ENCODE measurements at regions not wholly inside any gene's neighbourhood (a gene's known extent, or its start where the extent isn't known, plus 50 kb on each side); places are given as distances from the start of the nearest gene placed in this dataset.

DNA sequence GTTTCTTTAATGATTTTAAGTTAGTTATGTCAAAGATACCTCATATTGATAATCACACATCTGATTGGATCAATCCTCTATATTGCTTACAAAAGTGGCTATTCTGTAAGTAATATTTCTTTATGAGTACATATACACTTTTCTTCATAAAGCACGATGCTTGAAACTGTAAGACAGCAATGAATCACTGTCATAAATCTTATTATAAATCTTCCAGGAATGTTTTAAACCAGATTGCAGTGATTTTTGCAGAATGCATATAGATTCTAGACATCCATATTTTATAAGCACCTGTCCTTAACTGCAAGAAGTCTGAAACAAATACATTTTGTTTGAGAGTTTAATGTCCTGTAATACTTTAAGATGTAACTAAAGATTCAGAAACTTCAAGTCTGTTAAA lies 367.0 kb upstream of the FANCL start:
- Histone ChIP-seq H3K9ac (ENCODE audit: low read depth, low read length) (no peak overlapping the region), H3K9me3 (ENCODE audit: insufficient read depth, low read length, severe bottlenecking) (no peaks in the 10 kb centered on the region), H3K27me3 (ENCODE audit: insufficient read depth, low read length, poor library complexity) (no peaks in the 10 kb centered on the region), H3K4me3 (ENCODE audit: low read depth in 1 of 2, low read length in 2 of 2) (no peak overlapping the region), H3K27ac (ENCODE audit: low read length) (no peak overlapping the region), H3K4me2 (ENCODE audit: insufficient read depth, low read length) (no peak overlapping the region), H2AFZ (ENCODE audit: low read depth, low read length) (no peak overlapping the region), H4K20me1 (ENCODE audit: insufficient read depth, low read length) (no peaks in the 10 kb centered on the region), H3K79me2 (ENCODE audit: insufficient read depth, low read length) (no peaks in the 10 kb centered on the region), H3K4me1 (ENCODE audit: insufficient read depth, low read length) (no peaks in the 10 kb centered on the region), H3K36me3 (ENCODE audit: insufficient read depth, low read length) (no peaks in the 10 kb centered on the region)
- DNase-seq (no peak), ATAC-seq (ENCODE audit: insufficient read depth, low read depth) (no peak)
- no peak for TF ChIP-seq EZH2 (IDR thresholded peaks at IDR 0.05; ENCODE audit: borderline replicate concordance, low read depth, low read length, severe bottlenecking)
- TF ChIP-seq, protein P1, sequence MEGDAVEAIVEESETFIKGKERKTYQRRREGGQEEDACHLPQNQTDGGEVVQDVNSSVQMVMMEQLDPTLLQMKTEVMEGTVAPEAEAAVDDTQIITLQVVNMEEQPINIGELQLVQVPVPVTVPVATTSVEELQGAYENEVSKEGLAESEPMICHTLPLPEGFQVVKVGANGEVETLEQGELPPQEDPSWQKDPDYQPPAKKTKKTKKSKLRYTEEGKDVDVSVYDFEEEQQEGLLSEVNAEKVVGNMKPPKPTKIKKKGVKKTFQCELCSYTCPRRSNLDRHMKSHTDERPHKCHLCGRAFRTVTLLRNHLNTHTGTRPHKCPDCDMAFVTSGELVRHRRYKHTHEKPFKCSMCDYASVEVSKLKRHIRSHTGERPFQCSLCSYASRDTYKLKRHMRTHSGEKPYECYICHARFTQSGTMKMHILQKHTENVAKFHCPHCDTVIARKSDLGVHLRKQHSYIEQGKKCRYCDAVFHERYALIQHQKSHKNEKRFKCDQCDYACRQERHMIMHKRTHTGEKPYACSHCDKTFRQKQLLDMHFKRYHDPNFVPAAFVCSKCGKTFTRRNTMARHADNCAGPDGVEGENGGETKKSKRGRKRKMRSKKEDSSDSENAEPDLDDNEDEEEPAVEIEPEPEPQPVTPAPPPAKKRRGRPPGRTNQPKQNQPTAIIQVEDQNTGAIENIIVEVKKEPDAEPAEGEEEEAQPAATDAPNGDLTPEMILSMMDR (IDR thresholded peaks at IDR 0.05; ENCODE audit: borderline replicate concordance, extremely low read depth, low read length, poor library complexity, severe bottlenecking), result no peak

DNA sequence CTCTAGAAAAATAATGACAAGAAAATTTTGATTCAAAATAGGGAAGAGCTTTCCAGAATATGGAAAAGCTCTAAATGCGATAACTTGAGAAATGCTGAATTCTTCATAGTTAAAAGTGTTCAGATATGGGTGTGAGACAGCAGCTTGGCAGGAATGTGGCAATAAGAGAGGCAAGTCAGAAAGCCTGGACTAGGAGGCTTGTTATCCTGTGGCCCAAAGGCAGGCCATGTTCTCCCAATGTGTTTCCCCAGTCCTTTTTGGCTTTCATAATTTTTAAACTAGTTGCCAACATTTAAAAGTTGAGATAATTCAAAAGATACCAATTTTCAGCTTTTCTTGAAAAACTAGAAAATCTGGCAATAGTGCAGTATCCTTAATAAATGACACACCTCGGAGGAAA lies 366.3 kb upstream of the FANCL start:
- Histone ChIP-seq H3K9me3 (ENCODE audit: insufficient read depth, low read length, severe bottlenecking) (no peaks in the 10 kb centered on the region), H3K4me1 (ENCODE audit: insufficient read depth, low read length) (no peaks in the 10 kb centered on the region), H3K36me3 (ENCODE audit: insufficient read depth, low read length) (no peaks in the 10 kb centered on the region), H3K27me3 (ENCODE audit: insufficient read depth, low read length, poor library complexity) (no peaks in the 10 kb centered on the region), H3K4me2 (ENCODE audit: insufficient read depth, low read length) (no peak overlapping the region), H2AFZ (ENCODE audit: low read depth, low read length) (no peak overlapping the region), H3K9ac (ENCODE audit: low read depth, low read length) (no peak overlapping the region), H4K20me1 (ENCODE audit: insufficient read depth, low read length) (no peaks in the 10 kb centered on the region), H3K4me3 (ENCODE audit: low read depth in 1 of 2, low read length in 2 of 2) (no peak overlapping the region), H3K79me2 (ENCODE audit: insufficient read depth, low read length) (no peaks in the 10 kb centered on the region), H3K27ac (ENCODE audit: low read length) (no peak overlapping the region)
- ATAC-seq (ENCODE audit: insufficient read depth, low read depth), result no peak
- TF ChIP-seq EZH2 (IDR thresholded peaks at IDR 0.05; ENCODE audit: borderline replicate concordance, low read depth, low read length, severe bottlenecking), result no peak
- TF ChIP-seq, protein P1 (IDR thresholded peaks at IDR 0.05; ENCODE audit: borderline replicate concordance, extremely low read depth, low read length, poor library complexity, severe bottlenecking), result no peak
- DNase-seq, result no peak

DNA sequence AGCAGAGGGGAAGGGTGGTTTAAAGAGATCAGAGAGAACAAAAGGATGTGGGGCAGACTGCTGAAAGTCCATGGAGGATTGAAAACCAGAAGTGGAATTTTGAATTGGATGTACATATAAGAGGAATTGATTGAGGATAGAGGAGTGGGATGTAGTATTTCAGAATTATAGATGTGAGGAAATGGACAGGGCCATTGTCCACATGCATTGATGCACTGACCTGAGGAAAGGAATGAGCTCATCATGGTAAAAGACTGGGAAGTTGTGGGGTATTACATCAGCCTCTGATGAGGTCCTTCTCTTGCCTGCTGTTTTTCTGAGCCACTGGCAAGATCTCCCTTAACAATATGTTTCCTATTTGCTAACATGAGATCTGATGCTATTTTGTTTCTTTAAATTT lies 365.7 kb upstream of the FANCL start:
- no peaks in the 10 kb centered on the region for H3K9me3 ChIP-seq (ENCODE audit: insufficient read depth, low read length, severe bottlenecking)
- ATAC-seq (ENCODE audit: insufficient read depth, low read depth), result no peak
- no peaks in the 10 kb centered on the region for H3K36me3 ChIP-seq (ENCODE audit: insufficient read depth, low read length)
- H3K4me2 ChIP-seq (ENCODE audit: insufficient read depth, low read length), result no peak overlapping the region
- H4K20me1 ChIP-seq (ENCODE audit: insufficient read depth, low read length), result no peaks in the 10 kb centered on the region
- no peak overlapping the region for H3K4me3 ChIP-seq (ENCODE audit: low read depth in 1 of 2, low read length in 2 of 2)
- no peak for TF ChIP-seq EZH2 (IDR thresholded peaks at IDR 0.05; ENCODE audit: borderline replicate concordance, low read depth, low read length, severe bottlenecking)
- TF ChIP-seq, protein P1 (IDR thresholded peaks at IDR 0.05; ENCODE audit: borderline replicate concordance, extremely low read depth, low read length, poor library complexity, severe bottlenecking), result no peak
- no peaks in the 10 kb centered on the region for H3K4me1 ChIP-seq (ENCODE audit: insufficient read depth, low read length)
- no peak overlapping the region for H2AFZ ChIP-seq (ENCODE audit: low read depth, low read length)
- no peak overlapping the region for H3K27ac ChIP-seq (ENCODE audit: low read length)
- H3K9ac ChIP-seq (ENCODE audit: low read depth, low read length), result no peak overlapping the region
- H3K79me2 ChIP-seq (ENCODE audit: insufficient read depth, low read length), result no peaks in the 10 kb centered on the region
- no peak for DNase-seq
- H3K27me3 ChIP-seq (ENCODE audit: insufficient read depth, low read length, poor library complexity), result no peaks in the 10 kb centered on the region

DNA sequence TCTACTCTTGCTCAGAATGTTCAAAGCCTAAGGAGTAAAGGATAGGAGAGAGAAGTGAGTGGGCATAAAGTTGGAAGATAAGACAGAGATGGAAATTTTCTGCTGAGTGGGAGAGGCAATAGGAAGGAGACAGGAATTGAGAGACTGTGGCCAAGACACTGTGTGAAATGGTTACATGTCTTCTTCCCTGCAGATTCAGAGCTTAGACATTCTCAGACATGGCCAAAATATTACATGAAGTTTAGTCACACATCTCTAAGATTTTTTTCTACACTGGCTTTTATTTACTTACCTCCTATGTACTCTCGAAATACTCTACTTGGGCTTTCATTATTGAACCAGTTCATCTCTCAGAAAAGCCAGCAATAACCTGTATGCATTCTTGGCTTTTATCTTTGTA lies 363.0 kb upstream of the FANCL start:
- H3K79me2 ChIP-seq (ENCODE audit: insufficient read depth, low read length), result no peaks in the 10 kb centered on the region
- H3K36me3 ChIP-seq (ENCODE audit: insufficient read depth, low read length), result no peaks in the 10 kb centered on the region
- no peak overlapping the region for H3K4me2 ChIP-seq (ENCODE audit: insufficient read depth, low read length)
- ATAC-seq (ENCODE audit: insufficient read depth, low read depth) (no peak), DNase-seq (no peak)
- H2AFZ ChIP-seq (ENCODE audit: low read depth, low read length), result no peak overlapping the region
- no peaks in the 10 kb centered on the region for H3K9me3 ChIP-seq (ENCODE audit: insufficient read depth, low read length, severe bottlenecking)
- H4K20me1 ChIP-seq (ENCODE audit: insufficient read depth, low read length), result no peaks in the 10 kb centered on the region
- H3K4me1 ChIP-seq (ENCODE audit: insufficient read depth, low read length), result no peaks in the 10 kb centered on the region
- no peak overlapping the region for H3K9ac ChIP-seq (ENCODE audit: low read depth, low read length)
- H3K27ac ChIP-seq (ENCODE audit: low read length), result no peak overlapping the region
- TF ChIP-seq, protein P1 (IDR thresholded peaks at IDR 0.05; ENCODE audit: borderline replicate concordance, extremely low read depth, low read length, poor library complexity, severe bottlenecking), result no peak
- TF ChIP-seq EZH2 (IDR thresholded peaks at IDR 0.05; ENCODE audit: borderline replicate concordance, low read depth, low read length, severe bottlenecking), result no peak
- no peak overlapping the region for H3K4me3 ChIP-seq (ENCODE audit: low read depth in 1 of 2, low read length in 2 of 2)
- no peaks in the 10 kb centered on the region for H3K27me3 ChIP-seq (ENCODE audit: insufficient read depth, low read length, poor library complexity)
